ENCODE measurements at regions not wholly inside any gene's neighbourhood (a gene's known extent, or its start where the extent isn't known, plus 50 kb on each side); places are given as distances from the start of the nearest gene placed in this dataset.
"Not testable (repeated sequence)": the region's sequence is repeated elsewhere in the genome, so short reads cannot be mapped to it uniquely, and the experiment has no call there.

DNA sequence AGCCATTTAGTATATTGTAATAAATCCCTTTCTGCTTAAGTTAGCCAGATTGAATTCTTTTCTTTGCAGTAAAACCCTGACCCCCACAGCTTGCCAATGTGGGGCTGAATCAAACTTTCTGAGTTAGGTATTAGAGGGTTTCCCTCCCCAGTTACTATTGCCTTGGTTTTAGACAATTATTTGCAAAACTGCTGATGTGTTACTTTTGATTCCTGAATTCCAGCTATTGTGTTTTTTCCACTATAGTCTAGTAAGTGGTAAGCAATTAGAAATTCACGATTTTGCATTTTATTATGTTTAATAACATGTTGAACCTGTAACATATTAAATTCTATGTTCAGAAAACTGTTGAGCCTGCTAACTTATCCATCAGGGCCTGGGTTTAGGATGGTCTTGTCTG is 391.5 kb downstream of the DLEU7 start:
- DNase-seq (ENCODE audit: low read depth in 2 of 2) = no peak

DNA sequence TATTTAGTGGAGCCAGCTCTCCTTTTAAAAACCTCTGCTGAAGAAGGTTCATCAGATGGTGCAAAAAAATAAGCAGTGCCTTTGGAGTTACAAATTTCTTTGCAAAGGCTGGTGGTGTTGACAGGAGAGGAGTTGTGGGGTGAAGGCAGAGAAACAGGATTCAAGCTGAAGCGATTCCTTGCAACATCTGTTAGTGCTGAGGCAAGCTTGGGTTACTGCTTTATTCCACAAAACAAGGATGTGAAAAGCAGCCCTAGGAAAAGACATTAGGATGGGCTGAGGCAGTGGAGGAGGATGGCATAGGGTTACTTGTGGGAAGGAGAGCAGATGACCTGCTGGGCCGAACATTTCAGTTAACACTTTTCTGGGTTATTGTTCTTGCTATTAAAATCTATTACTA is 390.7 kb downstream of the DLEU7 start:
- DNase-seq (ENCODE audit: low read depth in 2 of 2) = no peak

DNA sequence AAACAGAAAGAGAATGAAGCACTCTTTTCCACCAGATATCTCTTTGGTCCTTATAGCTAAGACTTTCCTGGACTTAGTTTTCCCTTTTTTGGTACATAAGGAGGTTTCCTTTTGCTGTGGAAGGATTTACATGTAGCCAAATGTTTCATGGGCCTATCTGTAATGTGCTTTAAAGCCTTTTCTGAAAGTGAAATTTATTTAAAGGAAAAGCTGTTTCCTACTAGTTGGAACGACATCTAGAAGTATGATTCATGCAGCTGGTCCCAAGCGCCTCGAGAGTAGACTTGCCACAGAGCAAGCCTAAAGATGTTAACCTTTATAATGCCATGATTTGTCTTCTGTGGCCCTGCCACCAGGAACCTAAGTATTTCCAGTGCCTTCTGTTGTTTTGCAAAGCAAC is 390.3 kb downstream of the DLEU7 start:
- DNase-seq (ENCODE audit: low read depth in 2 of 2) = no peak

- DNase-seq (ENCODE audit: low read depth in 2 of 2) = no peak
Measured at GRCh38 chr13:50456111-50456510, 387.4 kb downstream of the DLEU7 start.

- DNase-seq (ENCODE audit: low read depth in 2 of 2) = no peak
Measured at GRCh38 chr13:50457415-50458393, 385.8 kb downstream of the DLEU7 start.

DNA sequence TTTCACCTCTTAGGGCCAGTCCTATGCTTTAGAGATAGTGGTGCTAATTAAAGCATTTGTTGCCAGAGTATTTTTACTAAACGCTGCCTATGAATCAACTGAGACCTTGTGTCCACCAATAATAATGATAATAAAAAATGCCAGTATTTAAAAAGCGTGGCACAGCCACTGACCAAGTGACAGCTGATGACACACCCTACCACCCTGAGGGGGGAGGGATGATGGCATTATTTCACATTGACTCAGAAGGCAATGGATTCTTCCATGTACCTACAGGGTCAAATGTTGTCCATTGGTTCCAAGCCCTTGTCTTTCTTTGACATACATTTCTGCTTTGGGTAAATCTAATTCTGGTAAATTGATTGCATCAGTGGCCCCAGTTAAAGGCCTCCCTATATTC is 384.4 kb downstream of the DLEU7 start:
- no peak for DNase-seq (ENCODE audit: low read depth in 2 of 2)

DNA sequence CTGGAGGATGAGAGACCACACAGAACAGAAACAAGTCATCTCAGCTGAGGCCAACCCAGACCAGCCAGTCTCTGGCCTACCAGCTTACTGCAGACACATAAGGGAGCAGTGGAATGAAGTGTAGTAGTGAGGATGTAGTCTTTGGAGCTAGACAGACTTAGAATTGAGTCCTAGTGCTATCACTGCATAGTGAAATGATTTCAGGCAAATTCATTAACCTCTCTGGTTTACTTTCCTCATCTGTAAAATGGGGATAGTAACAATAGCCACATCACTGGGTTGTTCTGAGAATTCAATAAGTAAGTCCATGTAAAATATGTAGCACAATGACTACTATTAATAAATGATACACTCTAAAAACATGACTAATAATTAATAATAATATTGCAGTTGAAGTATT is 383.8 kb downstream of the DLEU7 start:
- DNase-seq (ENCODE audit: low read depth in 2 of 2) = no peak

- DNase-seq (ENCODE audit: low read depth in 2 of 2) = no peak
Measured at GRCh38 chr13:50460358-50460757, 383.1 kb downstream of the DLEU7 start.

- DNase-seq (ENCODE audit: low read depth in 2 of 2) = no peak
Measured at GRCh38 chr13:50461189-50461588, 382.3 kb downstream of the DLEU7 start.

DNA sequence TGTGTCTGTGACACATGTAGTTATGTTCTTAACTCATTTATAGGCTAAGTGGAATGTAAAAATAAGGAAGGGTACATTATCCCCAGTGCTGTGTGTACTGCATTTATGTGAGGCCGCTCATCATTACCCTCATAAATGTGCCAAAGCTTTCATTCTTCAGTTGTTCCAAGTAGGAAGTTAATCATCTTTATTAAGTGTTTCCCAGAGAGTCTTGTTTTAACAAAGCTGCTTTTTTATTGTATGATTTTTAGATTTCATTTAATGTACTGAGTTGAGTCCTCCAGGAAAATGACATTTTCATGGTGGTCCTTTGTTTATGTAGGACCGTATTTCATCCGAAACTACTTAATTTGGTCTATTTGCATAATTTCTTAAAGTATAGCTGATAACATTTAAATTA is 379.8 kb downstream of the DLEU7 start:
- no peak for DNase-seq (ENCODE audit: low read depth in 2 of 2)

DNA sequence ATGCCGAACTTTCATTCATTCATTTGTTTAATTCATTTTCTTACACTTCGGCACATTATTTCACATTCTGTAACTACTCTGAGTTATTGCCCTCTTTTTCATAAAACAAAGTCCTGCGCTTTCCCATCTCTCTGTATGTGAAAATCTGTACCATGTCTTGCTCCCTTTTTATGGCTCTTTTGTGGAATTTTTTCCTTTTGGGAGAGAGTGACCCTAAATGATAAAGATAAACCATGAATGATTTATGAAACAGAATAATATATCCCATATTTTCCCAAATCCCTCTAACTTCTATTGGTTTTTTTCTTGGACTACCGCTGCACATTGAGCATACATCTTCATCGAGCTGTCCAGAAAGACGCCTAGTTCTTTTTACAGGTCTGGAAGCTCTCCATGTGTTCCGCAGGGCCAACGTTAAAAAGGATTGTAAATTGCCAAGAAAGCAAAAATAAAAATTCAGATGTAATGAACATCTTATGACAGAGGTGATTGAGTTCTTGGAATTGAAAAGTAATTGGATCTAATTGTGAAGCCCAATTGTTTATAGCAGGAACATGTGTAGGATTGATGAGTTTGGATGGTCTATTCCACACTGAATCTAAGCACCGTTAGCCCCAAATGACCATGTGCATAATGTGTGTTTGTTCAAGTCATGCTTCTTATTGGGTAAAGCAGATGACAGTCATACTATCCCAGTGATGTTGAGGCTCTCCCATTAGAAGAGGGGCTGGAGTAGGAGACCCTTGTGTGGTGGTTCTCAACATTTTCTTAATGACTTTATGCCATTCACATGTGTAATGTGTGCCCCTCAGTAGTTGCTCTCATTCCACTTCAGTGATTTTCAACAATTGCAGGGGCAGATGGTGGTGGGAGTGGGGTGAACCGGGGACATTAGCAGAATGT is 378.9 kb downstream of the DLEU7 start:
- no peak for DNase-seq (ENCODE audit: low read depth in 2 of 2)

GRCh38 chr13:50466456-50466855 is 377.0 kb downstream of the DLEU7 start:
- DNase-seq (ENCODE audit: low read depth in 2 of 2) = no peak

DNA sequence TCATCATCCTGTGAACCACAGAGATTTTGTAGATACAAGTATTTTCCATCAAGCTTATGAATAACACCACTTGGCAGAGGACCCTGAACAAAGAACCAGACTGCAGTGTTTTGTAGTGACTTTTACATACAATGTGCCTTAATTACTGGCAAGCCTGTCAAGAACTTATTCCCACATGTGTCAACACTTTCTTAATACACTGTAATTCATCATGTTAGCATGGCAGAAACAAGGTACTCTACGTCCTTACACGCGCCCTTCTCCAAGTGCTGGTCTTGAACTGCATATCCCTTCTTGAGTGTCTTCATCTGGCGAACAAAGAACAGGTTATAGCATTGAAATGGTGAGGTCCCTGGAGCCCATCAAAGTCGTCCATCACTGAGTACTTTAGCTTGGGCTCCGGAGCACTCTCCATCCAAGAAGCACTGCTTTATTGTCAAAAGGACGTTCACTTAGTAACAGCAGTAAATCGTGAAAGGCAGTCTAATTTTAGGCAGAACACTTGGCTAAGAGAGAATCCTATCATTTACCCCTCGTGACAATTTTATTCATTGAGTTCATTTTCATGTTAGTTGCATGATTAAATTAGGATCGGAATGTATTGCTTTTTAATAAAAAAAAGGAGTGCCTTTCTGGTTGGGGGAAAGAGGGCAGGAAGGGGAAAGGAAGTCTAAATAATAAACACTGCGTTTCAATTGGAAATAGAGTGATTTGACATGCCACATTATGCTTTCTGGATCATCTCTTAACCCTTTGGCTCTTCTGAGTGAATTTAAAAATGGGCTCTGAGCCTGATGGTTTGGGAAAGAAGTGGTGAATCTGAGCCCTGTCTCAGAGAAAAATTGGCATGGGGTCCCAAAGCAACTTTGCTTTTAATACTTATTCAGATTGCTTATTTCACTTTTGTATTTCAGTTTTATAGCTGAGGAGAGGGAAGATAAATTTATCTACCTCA is 376.1 kb downstream of the DLEU7 start:
- no peak for DNase-seq (ENCODE audit: low read depth in 2 of 2)

GRCh38 chr13:50468849-50469669 is 374.4 kb downstream of the DLEU7 start:
- no peak for DNase-seq (ENCODE audit: low read depth in 2 of 2)

DNA sequence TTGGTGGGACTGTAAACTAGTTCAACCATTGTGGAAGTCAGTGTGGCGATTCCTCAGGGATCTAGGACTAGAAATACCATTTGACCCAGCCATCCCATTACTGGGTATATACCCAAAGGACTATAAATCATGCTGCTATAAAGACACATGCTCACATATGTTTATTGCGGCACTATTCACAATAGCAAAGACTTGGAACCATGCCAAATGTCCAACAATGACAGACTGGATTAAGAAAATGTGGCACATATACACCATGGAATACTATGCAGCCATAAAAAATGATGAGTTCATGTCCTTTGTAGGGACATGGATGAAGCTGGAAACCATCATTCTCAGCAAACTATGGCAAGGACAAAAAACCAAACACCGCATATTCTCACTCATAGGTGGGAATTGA is 370.4 kb downstream of the DLEU7 start:
- not testable (repeated sequence) for DNase-seq (ENCODE audit: low read depth in 2 of 2)

- no peak for DNase-seq (ENCODE audit: low read depth in 2 of 2)
Measured at GRCh38 chr13:50474088-50474662, 369.3 kb downstream of the DLEU7 start.

DNA sequence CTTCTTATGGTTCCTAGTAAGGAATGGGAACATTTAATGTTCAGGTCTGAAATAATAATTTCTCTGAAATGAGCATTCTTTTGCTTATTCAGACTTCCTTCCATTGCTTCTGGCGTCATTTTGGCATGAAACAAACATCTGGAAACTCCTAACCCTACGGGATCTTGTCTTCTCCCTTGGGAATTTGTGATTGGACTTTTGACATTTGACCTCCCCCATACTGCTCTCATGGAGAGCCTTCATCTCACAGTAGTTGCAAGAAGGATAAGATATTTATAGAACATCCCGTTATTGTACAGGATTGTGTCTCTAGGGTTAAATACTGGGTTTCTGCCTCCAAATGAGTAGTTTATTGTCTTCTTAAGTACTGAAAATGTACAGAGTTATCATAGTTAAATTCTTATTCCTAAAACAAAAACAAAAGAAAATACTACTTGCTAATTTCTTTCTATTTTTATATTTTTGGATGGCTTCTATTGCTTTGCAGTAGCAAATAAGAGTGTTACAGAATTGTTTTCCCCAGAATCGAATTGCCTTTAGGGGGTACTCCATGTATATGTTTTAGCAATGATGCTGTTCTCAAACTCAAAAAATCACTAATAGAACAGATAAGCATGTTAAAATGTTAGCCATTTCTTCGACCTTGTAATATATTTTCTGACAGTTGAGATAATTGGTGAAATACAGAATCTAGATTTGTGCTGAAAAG is 366.8 kb downstream of the DLEU7 start:
- no peak for DNase-seq (ENCODE audit: low read depth in 2 of 2)

- DNase-seq (ENCODE audit: low read depth in 2 of 2) = no peak
Measured at GRCh38 chr13:50481936-50482335, 361.6 kb downstream of the DLEU7 start.

GRCh38 chr13:50483416-50483815 is 360.1 kb downstream of the DLEU7 start:
- DNase-seq (ENCODE audit: low read depth in 2 of 2) = no peak
